Mesothelial cell of epicardium (in vitro differentiated cells): ENCODE measurements at regions not wholly inside any gene's neighbourhood (a gene's known extent, or its start where the extent isn't known, plus 50 kb on each side); places are given as distances from the start of the nearest gene placed in this dataset.

Source experiments
- DNase-seq, 2 experiments: peaks; one replicate each; pipeline ENCODE4 v3.0.0; 2021; ENCODE audit warnings: low spot score in 2 of 2; ENCODE audit not compliant: unreplicated experiment in 2 of 2
- H3K27ac Mint-ChIP-seq: 2 replicates; pipeline ENCODE4 v1.8.0; 2021; ENCODE audit warnings: mixed read lengths
- H3K27me3 Mint-ChIP-seq: 2 replicates; pipeline ENCODE4 v1.8.0; 2021; ENCODE audit warnings: low read depth, mixed read lengths
- H3K36me3 Mint-ChIP-seq: 2 replicates; pipeline ENCODE4 v1.8.0; 2021; ENCODE audit warnings: mixed read lengths
- H3K4me1 Mint-ChIP-seq: 2 replicates; pipeline ENCODE4 v1.8.0; 2021; ENCODE audit warnings: mixed read lengths
- H3K4me3 Mint-ChIP-seq: 2 replicates; pipeline ENCODE4 v1.8.0; 2021; ENCODE audit warnings: mild to moderate bottlenecking, moderate library complexity, mixed read lengths
- H3K9me3 Mint-ChIP-seq: 2 replicates; pipeline ENCODE4 v1.8.0; 2021; ENCODE audit warnings: mixed read lengths
- TF ChIP-seq, protein P1 (sequence below): fragments of 200-600 bp; sonication (generic); IDR thresholded peaks from one replicate; pipeline ENCODE4 v1.5.0; 2021; ENCODE audit warnings: antibody characterized with exemption; ENCODE audit not compliant: unreplicated experiment

- Mint-ChIP-seq H3K27ac (no peak overlapping the region), H3K9me3 (no peaks in the 10 kb centered on the region), H3K4me1 (peaks cover 6% of the 10 kb centered on the region), H3K36me3 (no peaks in the 10 kb centered on the region), H3K4me3 (no peak overlapping the region), H3K27me3 (peaks cover 46% of the 10 kb centered on the region)
- TF ChIP-seq, protein P1, sequence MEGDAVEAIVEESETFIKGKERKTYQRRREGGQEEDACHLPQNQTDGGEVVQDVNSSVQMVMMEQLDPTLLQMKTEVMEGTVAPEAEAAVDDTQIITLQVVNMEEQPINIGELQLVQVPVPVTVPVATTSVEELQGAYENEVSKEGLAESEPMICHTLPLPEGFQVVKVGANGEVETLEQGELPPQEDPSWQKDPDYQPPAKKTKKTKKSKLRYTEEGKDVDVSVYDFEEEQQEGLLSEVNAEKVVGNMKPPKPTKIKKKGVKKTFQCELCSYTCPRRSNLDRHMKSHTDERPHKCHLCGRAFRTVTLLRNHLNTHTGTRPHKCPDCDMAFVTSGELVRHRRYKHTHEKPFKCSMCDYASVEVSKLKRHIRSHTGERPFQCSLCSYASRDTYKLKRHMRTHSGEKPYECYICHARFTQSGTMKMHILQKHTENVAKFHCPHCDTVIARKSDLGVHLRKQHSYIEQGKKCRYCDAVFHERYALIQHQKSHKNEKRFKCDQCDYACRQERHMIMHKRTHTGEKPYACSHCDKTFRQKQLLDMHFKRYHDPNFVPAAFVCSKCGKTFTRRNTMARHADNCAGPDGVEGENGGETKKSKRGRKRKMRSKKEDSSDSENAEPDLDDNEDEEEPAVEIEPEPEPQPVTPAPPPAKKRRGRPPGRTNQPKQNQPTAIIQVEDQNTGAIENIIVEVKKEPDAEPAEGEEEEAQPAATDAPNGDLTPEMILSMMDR = no peak
- DNase-seq = no peak
Observed at GRCh38 chr16:51553910-51554309, 402.8 kb upstream of the SALL1 start.

DNA sequence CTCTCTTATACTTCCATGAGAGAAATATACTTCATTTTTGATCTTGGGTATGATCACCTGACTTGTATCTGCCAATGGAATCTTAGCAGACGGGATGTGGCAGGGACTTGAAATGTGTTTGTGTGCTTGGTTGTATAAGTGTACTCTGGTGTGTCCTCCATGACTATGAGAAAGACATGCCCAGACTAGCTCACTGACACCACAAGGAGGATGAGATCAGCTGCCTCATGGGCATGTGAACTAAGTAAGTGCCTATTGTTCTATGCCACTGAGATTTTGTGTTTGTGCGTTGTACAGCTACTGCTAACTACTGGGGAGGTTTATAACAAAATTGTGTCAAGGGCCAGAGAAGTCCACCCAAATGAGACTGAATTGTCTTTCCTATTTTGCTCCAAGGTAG is 402.2 kb upstream of the SALL1 start:
- peaks cover 43% of the 10 kb centered on the region for H3K27me3 Mint-ChIP-seq
- no peaks in the 10 kb centered on the region for H3K9me3 Mint-ChIP-seq
- no peaks in the 10 kb centered on the region for H3K36me3 Mint-ChIP-seq
- H3K4me3 Mint-ChIP-seq = no peak overlapping the region
- TF ChIP-seq, protein P1 = no peak
- H3K4me1 Mint-ChIP-seq = peaks cover 6% of the 10 kb centered on the region
- no peak overlapping the region for H3K27ac Mint-ChIP-seq
- no peak for DNase-seq

GRCh38 chr16:51550800-51551347 is 399.8 kb upstream of the SALL1 start:
- TF ChIP-seq, protein P1 = no peak
- H3K27ac Mint-ChIP-seq = no peak overlapping the region
- H3K4me1 Mint-ChIP-seq = no peaks in the 10 kb centered on the region
- H3K27me3 Mint-ChIP-seq = peaks cover 36% of the 10 kb centered on the region
- no peak for DNase-seq
- no peaks in the 10 kb centered on the region for H3K36me3 Mint-ChIP-seq
- H3K9me3 Mint-ChIP-seq = no peaks in the 10 kb centered on the region
- H3K4me3 Mint-ChIP-seq = no peak overlapping the region

GRCh38 chr16:51549836-51550235 is 398.8 kb upstream of the SALL1 start:
- Mint-ChIP-seq H3K27me3 (peaks cover 41% of the 10 kb centered on the region), H3K4me1 (peaks cover 2% of the 10 kb centered on the region), H3K4me3 (no peak overlapping the region), H3K36me3 (no peaks in the 10 kb centered on the region), H3K27ac (no peak overlapping the region), H3K9me3 (no peaks in the 10 kb centered on the region)
- TF ChIP-seq, protein P1 = no peak
- no peak for DNase-seq

- H3K9me3 Mint-ChIP-seq = no peaks in the 10 kb centered on the region
- TF ChIP-seq, protein P1 = no peak
- H3K4me3 Mint-ChIP-seq = no peak overlapping the region
Observed at GRCh38 chr16:51545951-51546350, 394.9 kb upstream of the SALL1 start.

GRCh38 chr16:51544851-51545467 is 393.9 kb upstream of the SALL1 start:
- DNase-seq = no peak
- H3K4me3 Mint-ChIP-seq = no peak overlapping the region
- H3K27ac Mint-ChIP-seq = no peak overlapping the region

More at GRCh38 chr16:51545951-51546350, 394.9 kb upstream of the SALL1 start:
- no peak for DNase-seq
- Mint-ChIP-seq H3K27ac (no peak overlapping the region), H3K4me1 (peaks cover 10% of the 10 kb centered on the region), H3K36me3 (no peaks in the 10 kb centered on the region), H3K27me3 (peaks cover 59% of the 10 kb centered on the region)

More at GRCh38 chr16:51544851-51545467, 393.9 kb upstream of the SALL1 start:
- Mint-ChIP-seq H3K4me1 (peaks cover 10% of the 10 kb centered on the region), H3K27me3 (peaks cover 59% of the 10 kb centered on the region), H3K9me3 (no peaks in the 10 kb centered on the region), H3K36me3 (no peaks in the 10 kb centered on the region)
- TF ChIP-seq, protein P1 = no peak
